ENCODE measurements at regions not wholly inside any gene's neighbourhood (a gene's known extent, or its start where the extent isn't known, plus 50 kb on each side); places are given as distances from the start of the nearest gene placed in this dataset.

DNA sequence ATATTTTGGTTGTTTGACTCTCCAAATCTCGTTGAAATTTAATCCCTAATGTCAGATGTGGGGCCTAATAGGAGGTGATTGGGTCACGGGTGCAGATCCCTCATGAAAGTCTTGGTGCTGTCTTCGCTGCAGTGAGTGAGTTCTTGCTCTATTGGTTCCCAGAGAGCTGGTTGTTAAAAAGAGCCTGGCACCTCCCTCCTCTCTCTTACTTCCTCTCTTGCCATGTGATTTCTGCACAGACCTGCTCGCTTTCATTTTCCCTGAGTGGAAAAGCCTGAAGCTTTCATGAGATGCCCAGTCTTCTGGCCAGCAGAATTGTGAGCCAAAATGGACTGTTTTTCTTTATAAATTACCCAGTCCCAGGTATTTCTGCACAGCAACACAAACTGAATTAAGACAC lies 221.6 kb downstream of the MAT2B start:
- CTCF ChIA-PET, result interaction anchor here (1.0 kb wide), 1 partner anchor 31 kb away, joined by 3 read pairs; no protein-coding TSS in a partner anchor
- no peak for TF ChIP-seq EZH2 (IDR thresholded peaks at IDR 0.05; ENCODE audit: borderline replicate concordance, insufficient read depth, low read depth, low read length, poor library complexity, severe bottlenecking)
- TF ChIP-seq, protein P1, sequence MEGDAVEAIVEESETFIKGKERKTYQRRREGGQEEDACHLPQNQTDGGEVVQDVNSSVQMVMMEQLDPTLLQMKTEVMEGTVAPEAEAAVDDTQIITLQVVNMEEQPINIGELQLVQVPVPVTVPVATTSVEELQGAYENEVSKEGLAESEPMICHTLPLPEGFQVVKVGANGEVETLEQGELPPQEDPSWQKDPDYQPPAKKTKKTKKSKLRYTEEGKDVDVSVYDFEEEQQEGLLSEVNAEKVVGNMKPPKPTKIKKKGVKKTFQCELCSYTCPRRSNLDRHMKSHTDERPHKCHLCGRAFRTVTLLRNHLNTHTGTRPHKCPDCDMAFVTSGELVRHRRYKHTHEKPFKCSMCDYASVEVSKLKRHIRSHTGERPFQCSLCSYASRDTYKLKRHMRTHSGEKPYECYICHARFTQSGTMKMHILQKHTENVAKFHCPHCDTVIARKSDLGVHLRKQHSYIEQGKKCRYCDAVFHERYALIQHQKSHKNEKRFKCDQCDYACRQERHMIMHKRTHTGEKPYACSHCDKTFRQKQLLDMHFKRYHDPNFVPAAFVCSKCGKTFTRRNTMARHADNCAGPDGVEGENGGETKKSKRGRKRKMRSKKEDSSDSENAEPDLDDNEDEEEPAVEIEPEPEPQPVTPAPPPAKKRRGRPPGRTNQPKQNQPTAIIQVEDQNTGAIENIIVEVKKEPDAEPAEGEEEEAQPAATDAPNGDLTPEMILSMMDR (IDR thresholded peaks at IDR 0.05), result no peak
- no peaks in the 10 kb centered on the region for H3K27me3 ChIP-seq (replicated peaks in 1 of 4; ENCODE audit: control extremely low read depth in 1 of 4, control insufficient read depth in 3 of 4, insufficient read depth in 4 of 4, low read length in 3 of 4)
- H3K4me2 ChIP-seq (replicated peaks; ENCODE audit: low read depth, low read length, poor library complexity, severe bottlenecking), result peak overlapping the region; percentile 73
- DNase-seq, result peak; percentile 68
- H3K4me3 Mint-ChIP-seq, result peak overlapping the region; percentile 49
- intact Hi-C loops (cut with micrococcal nuclease), result loop anchor here (1.0 to 5.0 kb wide), 3 partner anchors 189 to 265 kb away; partner anchors contain the start of genes HMMR, MAT2B and NUDCD2
- peaks cover 34% of the 10 kb centered on the region for H3K4me1 Mint-ChIP-seq
- peak overlapping the region in 4 of 5 experiments; percentile 12 to 58 (median 40) for H3K4me3 ChIP-seq (ENCODE audit: control extremely low read depth in 1 of 5, extremely low read depth in 1 of 5, insufficient read depth in 1 of 5, low read depth in 2 of 5, low read length in 4 of 5)
- no peaks in the 10 kb centered on the region for H3K9me3 Mint-ChIP-seq (ENCODE audit: insufficient read depth)
- H3K36me3 ChIP-seq (replicated peaks in 1 of 2; ENCODE audit: control extremely low read depth in 1 of 2, control insufficient read depth in 1 of 2, extremely low read depth in 1 of 2, insufficient read depth in 2 of 2, low read length in 1 of 2), result no peaks in the 10 kb centered on the region
- H3K27ac Mint-ChIP-seq, result peak overlapping the region; percentile 80
- peak overlapping the region; percentile 37 to 48 for H3K27ac ChIP-seq (ENCODE audit: low read length in 2 of 2)
- H3K4me1 ChIP-seq (ENCODE audit: control insufficient read depth in 2 of 2, insufficient read depth in 2 of 2, low read length in 2 of 2), result peaks cover 8 to 16% of the 10 kb centered on the region in 2 donors
- H3K9ac ChIP-seq (ENCODE audit: low read length), result peak overlapping the region; percentile 46
- H3K79me2 ChIP-seq (ENCODE audit: control insufficient read depth, insufficient read depth, low read length), result no peaks in the 10 kb centered on the region
- peak; percentile 97 for ATAC-seq (ENCODE audit: low read depth)
- H4K20me1 ChIP-seq (ENCODE audit: control insufficient read depth, insufficient read depth, low read length, poor library complexity, severe bottlenecking), result no peaks in the 10 kb centered on the region
- H3K27me3 Mint-ChIP-seq, result no peaks in the 10 kb centered on the region
- POLR2A ChIA-PET, result no interaction called here
- 13% methylated on average over 1 of the region's 4 CpGs for WGBS (ENCODE audit: insufficient coverage)
- peak overlapping the region; percentile 64 for H2AFZ ChIP-seq (ENCODE audit: insufficient read depth, low read depth, low read length, poor library complexity, severe bottlenecking)
- no peaks in the 10 kb centered on the region for H3K9me3 ChIP-seq (ENCODE audit: control extremely low read depth in 1 of 3, control insufficient read depth in 2 of 3, insufficient read depth in 1 of 3, low read length in 2 of 3)

DNA sequence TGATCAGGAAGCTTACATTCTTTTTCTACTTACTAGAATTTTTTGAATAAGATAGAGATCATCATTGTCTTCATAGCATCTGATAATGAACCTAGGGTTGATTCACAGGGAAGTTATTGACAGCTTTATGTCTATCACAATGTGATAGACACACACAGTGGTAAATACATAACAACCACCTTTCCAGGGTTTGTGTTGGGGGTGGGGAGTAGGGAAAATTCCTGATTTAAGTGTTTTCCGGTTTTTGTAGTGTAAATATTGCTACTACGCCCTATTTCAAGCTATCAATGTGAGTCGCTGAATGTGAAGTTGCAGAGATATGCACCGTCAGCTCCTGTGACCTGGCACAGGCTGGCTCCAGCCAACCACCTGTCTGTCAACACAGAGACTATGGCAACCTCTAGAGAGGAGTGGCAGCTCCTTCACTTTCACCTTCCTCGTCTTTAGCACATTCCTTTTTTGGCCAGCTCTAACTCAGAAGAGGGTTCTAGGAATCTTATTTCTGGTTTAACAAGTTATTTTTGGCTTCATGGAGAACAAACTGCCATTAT lies 224.9 kb downstream of the MAT2B start:
- peak; percentile 6 for DNase-seq
- peaks cover 8 to 12% of the 10 kb centered on the region in 2 donors for H3K4me1 ChIP-seq (ENCODE audit: control insufficient read depth in 2 of 2, insufficient read depth in 2 of 2, low read length in 2 of 2)
- no peaks in the 10 kb centered on the region for H3K36me3 ChIP-seq (replicated peaks in 1 of 2; ENCODE audit: control extremely low read depth in 1 of 2, control insufficient read depth in 1 of 2, extremely low read depth in 1 of 2, insufficient read depth in 2 of 2, low read length in 1 of 2)
- no peak overlapping the region for H3K27ac ChIP-seq (ENCODE audit: low read length in 2 of 2)
- no peak for TF ChIP-seq EZH2 (IDR thresholded peaks at IDR 0.05; ENCODE audit: borderline replicate concordance, insufficient read depth, low read depth, low read length, poor library complexity, severe bottlenecking)
- TF ChIP-seq, protein P1 (IDR thresholded peaks at IDR 0.05), result no peak
- H3K79me2 ChIP-seq (ENCODE audit: control insufficient read depth, insufficient read depth, low read length), result no peaks in the 10 kb centered on the region
- Mint-ChIP-seq H3K27ac (peak overlapping the region; percentile 54), H3K27me3 (peaks cover 4% of the 10 kb centered on the region), H3K9me3 (ENCODE audit: insufficient read depth) (no peaks in the 10 kb centered on the region), H3K4me3 (peak overlapping the region; percentile 27), H3K4me1 (peaks cover 26% of the 10 kb centered on the region)
- ATAC-seq (ENCODE audit: low read depth), result no peak
- H3K9ac ChIP-seq (ENCODE audit: low read length), result no peak overlapping the region
- intact Hi-C loops (cut with micrococcal nuclease), result no loop called here
- H2AFZ ChIP-seq (ENCODE audit: insufficient read depth, low read depth, low read length, poor library complexity, severe bottlenecking), result no peak overlapping the region
- no peaks in the 10 kb centered on the region for H3K27me3 ChIP-seq (replicated peaks in 1 of 4; ENCODE audit: control extremely low read depth in 1 of 4, control insufficient read depth in 3 of 4, insufficient read depth in 4 of 4, low read length in 3 of 4)
- CTCF ChIA-PET, result interaction anchor here (0.7 to 1.3 kb wide), 2 partner anchors 215 to 284 kb away, joined by 3 read pairs; no protein-coding TSS in a partner anchor
- POLR2A ChIA-PET, result no interaction called here
- no peaks in the 10 kb centered on the region for H4K20me1 ChIP-seq (ENCODE audit: control insufficient read depth, insufficient read depth, low read length, poor library complexity, severe bottlenecking)
- no CpG with 5 or more reads among the region's 5 CpGs for WGBS (ENCODE audit: insufficient coverage)
- peaks cover 0 to 4% (median 0%) of the 10 kb centered on the region in 3 donors for H3K9me3 ChIP-seq (ENCODE audit: control extremely low read depth in 1 of 3, control insufficient read depth in 2 of 3, insufficient read depth in 1 of 3, low read length in 2 of 3)
- no peak overlapping the region for H3K4me3 ChIP-seq (ENCODE audit: control extremely low read depth in 1 of 5, extremely low read depth in 1 of 5, insufficient read depth in 1 of 5, low read depth in 2 of 5, low read length in 4 of 5)
- no peak overlapping the region for H3K4me2 ChIP-seq (replicated peaks; ENCODE audit: low read depth, low read length, poor library complexity, severe bottlenecking)
